ENCODE measurements at regions not wholly inside any gene's neighbourhood (a gene's known extent, or its start where the extent isn't known, plus 50 kb on each side); places are given as distances from the start of the nearest gene placed in this dataset.

DNA sequence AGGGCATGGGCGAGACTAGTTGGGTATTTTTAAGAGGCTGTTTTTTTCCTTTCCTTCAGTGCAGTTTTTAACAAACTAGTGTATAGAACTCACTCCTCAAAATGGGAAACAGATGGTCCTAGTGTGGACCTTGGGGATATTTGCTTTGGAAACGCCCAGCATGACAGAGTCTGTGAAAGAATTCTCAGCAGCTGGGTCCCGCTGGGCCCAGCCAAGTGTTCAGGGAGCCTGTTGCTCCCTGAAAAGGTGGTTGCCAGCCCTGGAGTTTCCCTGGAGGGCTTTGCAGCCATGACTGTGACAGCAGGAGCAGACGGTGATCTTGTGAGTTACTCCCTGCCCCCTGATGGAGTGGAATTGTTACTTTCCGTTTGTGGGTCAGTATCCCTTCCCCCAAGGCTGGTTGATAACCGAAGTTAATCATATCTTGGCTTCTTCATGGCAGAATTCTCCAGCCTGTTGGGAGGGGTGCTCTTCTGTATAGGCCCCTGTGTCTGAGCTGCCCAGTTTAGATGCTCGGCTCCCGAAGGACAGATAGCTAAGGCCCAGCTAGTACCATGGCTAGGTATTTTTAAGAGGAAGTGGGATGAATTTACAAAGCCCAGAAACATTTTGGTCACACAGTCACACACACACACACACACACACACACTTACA, 278.6 kb upstream of the HABP2 start:
- peaks cover 16 to 18% of the 10 kb centered on the region in 2 donors for H3K4me1 ChIP-seq
- H3K9me3 ChIP-seq = peaks cover 0 to 11% of the 10 kb centered on the region in 2 donors
- intact Hi-C loops (cut with DNase I) = no loop called here
- peak overlapping the region in 1 of 2 donors; percentile 43 for H3K4me3 ChIP-seq
- DNase-seq (ENCODE audit: low spot score in 2 of 2) = peak in 1 of 2 donors; percentile 73
- peak overlapping the region; percentile 72 to 75 for H3K27ac ChIP-seq
- H3K36me3 ChIP-seq = no peaks in the 10 kb centered on the region
- no peaks in the 10 kb centered on the region for H3K27me3 ChIP-seq
- TF ChIP-seq CTCF (IDR thresholded peaks at IDR 0.05) = no peak

GRCh38 chr10:113278221-113278620, 274.6 kb upstream of the HABP2 start:
- Histone ChIP-seq H3K9me3 (peaks cover 0 to 11% of the 10 kb centered on the region in 2 donors), H3K27me3 (no peaks in the 10 kb centered on the region), H3K36me3 (no peaks in the 10 kb centered on the region), H3K4me1 (peaks cover 10% of the 10 kb centered on the region in 2 donors), H3K27ac (no peak overlapping the region), H3K4me3 (no peak overlapping the region)
- DNase-seq (ENCODE audit: low spot score in 2 of 2) = no peak
- intact Hi-C loops (cut with DNase I) = no loop called here
- no peak for TF ChIP-seq CTCF (IDR thresholded peaks at IDR 0.05)

- Histone ChIP-seq H3K4me3 (no peak overlapping the region), H3K4me1 (peaks cover 6 to 7% of the 10 kb centered on the region in 2 donors), H3K27me3 (no peaks in the 10 kb centered on the region), H3K36me3 (no peaks in the 10 kb centered on the region), H3K9me3 (peaks cover 0 to 11% of the 10 kb centered on the region in 2 donors), H3K27ac (no peak overlapping the region)
- no peak for DNase-seq (ENCODE audit: low spot score in 2 of 2)
- TF ChIP-seq CTCF (IDR thresholded peaks at IDR 0.05) = no peak
- intact Hi-C loops (cut with DNase I) = no loop called here
Observed at GRCh38 chr10:113278664-113279063, 274.2 kb upstream of the HABP2 start.

- peaks cover 0 to 11% of the 10 kb centered on the region in 2 donors for H3K9me3 ChIP-seq
- intact Hi-C loops (cut with DNase I) = no loop called here
- no peak overlapping the region for H3K4me3 ChIP-seq
- no peak for TF ChIP-seq CTCF (IDR thresholded peaks at IDR 0.05)
- H3K36me3 ChIP-seq = no peaks in the 10 kb centered on the region
- no peak overlapping the region for H3K27ac ChIP-seq
- DNase-seq (ENCODE audit: low spot score in 2 of 2) = no peak
- peaks cover 1 to 3% of the 10 kb centered on the region in 2 donors for H3K4me1 ChIP-seq
- H3K27me3 ChIP-seq = no peaks in the 10 kb centered on the region
Observed at GRCh38 chr10:113279262-113279661, 273.6 kb upstream of the HABP2 start.

DNA sequence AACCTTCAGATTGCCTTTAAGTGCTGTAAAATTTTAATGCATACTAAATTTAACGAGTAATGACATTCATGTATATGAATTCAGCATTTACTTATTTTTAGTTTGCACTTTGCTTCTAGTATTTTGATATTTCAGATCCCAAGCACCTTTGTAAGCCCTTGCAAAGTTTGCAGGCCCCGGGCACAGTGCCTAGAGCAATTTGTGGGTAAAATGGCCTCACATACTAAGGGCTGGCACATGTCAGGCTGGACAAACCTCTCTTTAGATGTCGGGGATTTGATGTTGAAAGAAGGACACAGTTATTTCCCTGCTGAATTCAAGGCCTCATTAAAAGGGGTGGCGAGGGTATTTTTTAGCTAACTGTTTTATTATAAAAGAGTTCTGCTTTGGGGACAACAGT, 270.3 kb upstream of the HABP2 start:
- no peak for DNase-seq (ENCODE audit: low spot score in 2 of 2)
- Histone ChIP-seq H3K4me3 (no peak overlapping the region), H3K9me3 (no peaks in the 10 kb centered on the region), H3K27ac (no peak overlapping the region), H3K27me3 (no peaks in the 10 kb centered on the region), H3K36me3 (no peaks in the 10 kb centered on the region), H3K4me1 (peaks cover 0 to 7% of the 10 kb centered on the region in 2 donors)
- no peak for TF ChIP-seq CTCF (IDR thresholded peaks at IDR 0.05)
- intact Hi-C loops (cut with DNase I) = no loop called here
